ENCODE measurements at regions not wholly inside any gene's neighbourhood (a gene's known extent, or its start where the extent isn't known, plus 50 kb on each side); places are given as distances from the start of the nearest gene placed in this dataset.

- DNase-seq (ENCODE audit: low read depth, low spot score) (no peak), ATAC-seq (no peak)
- H3K9me3 ChIP-seq (ENCODE audit: control insufficient read depth in 1 of 2, insufficient read depth in 1 of 2, low read depth in 1 of 2, low read length in 2 of 2), result peaks cover 7 to 8% of the 10 kb centered on the region in 2 experiments; a peak in 3 of 4 replicates
- H3K4me3 ChIP-seq (replicated peaks in 1 of 2; ENCODE audit: low read depth in 1 of 2, low read length in 2 of 2), result no peak overlapping the region
- no peak for TF ChIP-seq RAD21 (IDR thresholded peaks at IDR 0.05; ENCODE audit: low read depth)
- no peak for TF ChIP-seq ELF1 (IDR thresholded peaks at IDR 0.05; ENCODE audit: borderline replicate concordance, low read depth)
- TF ChIP-seq POLR2A (IDR thresholded peaks at IDR 0.05; ENCODE audit: borderline replicate concordance, extremely low read depth, insufficient read depth, insufficient read length), result no peak
- TF ChIP-seq REST (IDR thresholded peaks at IDR 0.05; ENCODE audit: low read depth), result no peak
- TF ChIP-seq ATF3 (IDR thresholded peaks at IDR 0.05), result no peak
- no peak overlapping the region for H3K4me2 ChIP-seq (ENCODE audit: low read length)
- H3K9me2 ChIP-seq (ENCODE audit: insufficient read depth), result no peaks in the 10 kb centered on the region
- RAD21 ChIA-PET (ENCODE audit: low non-redundant PET in 1 of 2, low total read pairs in 2 of 2, uncharacterized antibody in 2 of 2, unreplicated experiment in 2 of 2), result no interaction called here
- POLR2A ChIA-PET, result no interaction called here
- H2AFZ ChIP-seq (ENCODE audit: low read depth, low read length, poor library complexity, severe bottlenecking), result no peak overlapping the region
- H3K36me3 ChIP-seq (ENCODE audit: control insufficient read depth in 1 of 2, insufficient read depth in 2 of 2, low read length in 2 of 2), result no peaks in the 10 kb centered on the region
- no peaks in the 10 kb centered on the region for H4K20me1 ChIP-seq (ENCODE audit: insufficient read depth)
- intact Hi-C loops (cut with micrococcal nuclease), result no loop called here
- CTCF ChIA-PET, result interaction anchor here (0.5 kb wide), 1 partner anchor 8 kb away, joined by 3 read pairs; no protein-coding TSS in a partner anchor
- no peak overlapping the region for H3K27ac ChIP-seq (ENCODE audit: low read depth, low read length)
- no peak overlapping the region for H3K9ac ChIP-seq (ENCODE audit: low read length)
- H3K79me2 ChIP-seq (ENCODE audit: insufficient read depth, low read length), result no peaks in the 10 kb centered on the region
- H3K4me1 ChIP-seq (ENCODE audit: control insufficient read depth in 1 of 2, insufficient read depth in 2 of 2, low read length in 2 of 2), result no peaks in the 10 kb centered on the region
- no TSS peak for BruUV-seq (replicated peaks)
- no peaks in the 10 kb centered on the region for H3K27me3 ChIP-seq (ENCODE audit: insufficient read depth, low read length)
Observed at GRCh38 chr3:193754719-193755118, 161.7 kb downstream of the OPA1 start.

- H3K4me3 ChIP-seq (replicated peaks in 1 of 2; ENCODE audit: low read depth in 1 of 2, low read length in 2 of 2), result no peak overlapping the region
- no peak overlapping the region for H2AFZ ChIP-seq (ENCODE audit: low read depth, low read length, poor library complexity, severe bottlenecking)
- no peak overlapping the region for H3K4me2 ChIP-seq (ENCODE audit: low read length)
- RAD21 ChIA-PET (ENCODE audit: low non-redundant PET in 1 of 2, low total read pairs in 2 of 2, uncharacterized antibody in 2 of 2, unreplicated experiment in 2 of 2), result no interaction called here
- H4K20me1 ChIP-seq (ENCODE audit: insufficient read depth), result no peaks in the 10 kb centered on the region
- peaks cover 7 to 8% of the 10 kb centered on the region in 2 experiments; a peak in 3 of 4 replicates for H3K9me3 ChIP-seq (ENCODE audit: control insufficient read depth in 1 of 2, insufficient read depth in 1 of 2, low read depth in 1 of 2, low read length in 2 of 2)
- no peaks in the 10 kb centered on the region for H3K4me1 ChIP-seq (ENCODE audit: control insufficient read depth in 1 of 2, insufficient read depth in 2 of 2, low read length in 2 of 2)
- TF ChIP-seq POLR2A (IDR thresholded peaks at IDR 0.05; ENCODE audit: borderline replicate concordance, extremely low read depth, insufficient read depth, insufficient read length), result no peak
- TF ChIP-seq POLR2AphosphoS5 (IDR thresholded peaks at IDR 0.05; ENCODE audit: low read depth, low read length), result no peak
- no peak for TF ChIP-seq JUND (IDR thresholded peaks at IDR 0.05)
- TF ChIP-seq CBX3 (IDR thresholded peaks at IDR 0.05; ENCODE audit: low read depth), result no peak
- TF ChIP-seq ELF1 (IDR thresholded peaks at IDR 0.05; ENCODE audit: borderline replicate concordance, low read depth), result no peak
- TF ChIP-seq TCF7L2 (IDR thresholded peaks at IDR 0.05; ENCODE audit: borderline replicate concordance, extremely low read depth, insufficient read depth, insufficient read length), result no peak
- TF ChIP-seq ATF3 (IDR thresholded peaks at IDR 0.05), result no peak
- TF ChIP-seq EZH2 (IDR thresholded peaks at IDR 0.05), result no peak
- no peak for TF ChIP-seq REST (IDR thresholded peaks at IDR 0.05; ENCODE audit: low read depth)
- TF ChIP-seq MAX (IDR thresholded peaks at IDR 0.05), result no peak
- TF ChIP-seq EGR1 (IDR thresholded peaks at IDR 0.05; ENCODE audit: low read depth), result no peak
- POLR2A ChIA-PET, result no interaction called here
- H3K79me2 ChIP-seq (ENCODE audit: insufficient read depth, low read length), result no peaks in the 10 kb centered on the region
- DNase-seq (ENCODE audit: low read depth, low spot score) (no peak), ATAC-seq (no peak)
- no peak overlapping the region for H3K27ac ChIP-seq (ENCODE audit: low read depth, low read length)
- no peaks in the 10 kb centered on the region for H3K36me3 ChIP-seq (ENCODE audit: control insufficient read depth in 1 of 2, insufficient read depth in 2 of 2, low read length in 2 of 2)
- no peaks in the 10 kb centered on the region for H3K9me2 ChIP-seq (ENCODE audit: insufficient read depth)
- no peaks in the 10 kb centered on the region for H3K27me3 ChIP-seq (ENCODE audit: insufficient read depth, low read length)
- intact Hi-C loops (cut with micrococcal nuclease), result no loop called here
- CTCF ChIA-PET, result no interaction called here
- no TSS peak for BruUV-seq (replicated peaks)
- H3K9ac ChIP-seq (ENCODE audit: low read length), result no peak overlapping the region
Observed at GRCh38 chr3:193756536-193756935, 163.5 kb downstream of the OPA1 start.
